OCI-LY1 (cell line): ENCODE measurements at regions not wholly inside any gene's neighbourhood (a gene's known extent, or its start where the extent isn't known, plus 50 kb on each side); places are given as distances from the start of the nearest gene placed in this dataset.

Experiments used
- EZH2 ChIP-seq: fragments of 200-600 bp; sonication (generic), shearing (Covaris generic); IDR thresholded peaks from 2 replicates; pipeline ENCODE4 v1.8.0; 2017; ENCODE audit warnings: borderline replicate concordance, mixed run types, mild to moderate bottlenecking, antibody characterized with exemption, low read length, moderate library complexity, mixed read lengths
- TF ChIP-seq, protein P1 (sequence below): fragments of 200-600 bp; sonication (generic), shearing (Covaris generic); IDR thresholded peaks from 2 replicates; pipeline ENCODE4 v1.5.1; 2017; ENCODE audit warnings: mild to moderate bottlenecking, antibody characterized with exemption, low read length, moderate library complexity, mixed read lengths

- TF ChIP-seq, protein P1, sequence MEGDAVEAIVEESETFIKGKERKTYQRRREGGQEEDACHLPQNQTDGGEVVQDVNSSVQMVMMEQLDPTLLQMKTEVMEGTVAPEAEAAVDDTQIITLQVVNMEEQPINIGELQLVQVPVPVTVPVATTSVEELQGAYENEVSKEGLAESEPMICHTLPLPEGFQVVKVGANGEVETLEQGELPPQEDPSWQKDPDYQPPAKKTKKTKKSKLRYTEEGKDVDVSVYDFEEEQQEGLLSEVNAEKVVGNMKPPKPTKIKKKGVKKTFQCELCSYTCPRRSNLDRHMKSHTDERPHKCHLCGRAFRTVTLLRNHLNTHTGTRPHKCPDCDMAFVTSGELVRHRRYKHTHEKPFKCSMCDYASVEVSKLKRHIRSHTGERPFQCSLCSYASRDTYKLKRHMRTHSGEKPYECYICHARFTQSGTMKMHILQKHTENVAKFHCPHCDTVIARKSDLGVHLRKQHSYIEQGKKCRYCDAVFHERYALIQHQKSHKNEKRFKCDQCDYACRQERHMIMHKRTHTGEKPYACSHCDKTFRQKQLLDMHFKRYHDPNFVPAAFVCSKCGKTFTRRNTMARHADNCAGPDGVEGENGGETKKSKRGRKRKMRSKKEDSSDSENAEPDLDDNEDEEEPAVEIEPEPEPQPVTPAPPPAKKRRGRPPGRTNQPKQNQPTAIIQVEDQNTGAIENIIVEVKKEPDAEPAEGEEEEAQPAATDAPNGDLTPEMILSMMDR, result no peak
- TF ChIP-seq EZH2, result no peak
Observed at GRCh38 chr22:48085901-48086645, 1323.6 kb downstream of the TBC1D22A start.
